Endothelial cell of umbilical vein (primary cell): ENCODE measurements at regions not wholly inside any gene's neighbourhood (a gene's known extent, or its start where the extent isn't known, plus 50 kb on each side); places are given as distances from the start of the nearest gene placed in this dataset.

Source experiments
- BruUV-seq: library from RNA; stranded (reverse); fragments of 400-500 nt; replicated peaks from 2 replicates; lab custom pipeline; 2021; lab: Mats Ljungman, UMichigan
- CTCF ChIA-PET: fragments of 300-600, 350-600 bp; sonication (Branson Sonifier 250); formaldehyde crosslinking; loops from one replicate; lab custom pipeline; 2021; ENCODE audit warnings: antibody characterized with exemption, inconsistent platforms; lab: Charles Lee
- POLR2A ChIA-PET: fragments of 300-600, 350-600 bp; sonication (Branson Sonifier 250); formaldehyde crosslinking; loops from one replicate; lab custom pipeline; 2021; ENCODE audit warnings: antibody characterized with exemption, inconsistent platforms; lab: Charles Lee
- DNase-seq: peaks from one replicate; pipeline ENCODE4 v3.0.0-alpha.2; 2011; ENCODE audit warnings: low read depth, low spot score
- FAIRE-seq: peaks from 2 replicates; lab custom pipeline; 2011; peaks lifted over from hg19 to GRCh38; lab: Jason Lieb, UNC
- H2AFZ ChIP-seq: 2 replicates; pipeline ENCODE4 v1.6.0; 2012; ENCODE audit warnings: low read depth, low read length, control low read depth, inconsistent platforms
- H3K27ac ChIP-seq: 2 replicates; pipeline ENCODE4 v1.5.1; 2011; ENCODE audit warnings: low read depth, mild to moderate bottlenecking, control low read depth, low read length, moderate library complexity; ENCODE audit not compliant: insufficient read depth
- H3K27me3 ChIP-seq, 2 experiments: 2 replicates each; pipeline versions ENCODE4 v1.6.0 to v1.6.1; 2011; ENCODE audit warnings: low read length in 2 of 2, mixed read lengths in 1 of 2; ENCODE audit not compliant: control insufficient read depth in 2 of 2, insufficient read depth in 2 of 2
- H3K36me3 ChIP-seq, 2 experiments: 2 replicates in 1 of 2; 3 replicates in 1 of 2; pipeline ENCODE4 v1.5.1; 2011; ENCODE audit warnings: low read length in 2 of 2, mild to moderate bottlenecking in 1 of 2, moderate library complexity in 1 of 2; ENCODE audit not compliant: control insufficient read depth in 2 of 2, insufficient read depth in 2 of 2; ENCODE audit errors: extremely low read depth in 1 of 2
- H3K4me1 ChIP-seq: 3 replicates; pipeline ENCODE4 v1.5.1; 2011; ENCODE audit warnings: mild to moderate bottlenecking, low read length; ENCODE audit not compliant: control insufficient read depth, insufficient read depth; ENCODE audit errors: extremely low read depth
- H3K4me2 ChIP-seq: 2 replicates; pipeline ENCODE4 v1.6.1; 2011; ENCODE audit warnings: low read length, control low read depth, mixed read lengths; ENCODE audit not compliant: insufficient read depth
- H3K4me3 ChIP-seq, 3 experiments: fragments of 200-600 bp in 1 of 3; sonication (generic), shearing (Covaris generic) in 1 of 3; replicated peaks in 1 of 3; 2 replicates each; pipeline ENCODE4 v1.5.1; 2011 to 2016; ENCODE audit warnings: control low read depth in 3 of 3, low read length in 3 of 3, mild to moderate bottlenecking in 2 of 3, inconsistent platforms in 1 of 3, low read depth in 1 of 3, moderate library complexity in 1 of 3; ENCODE audit not compliant: insufficient read depth in 1 of 3
- H3K79me2 ChIP-seq: 2 replicates; pipeline ENCODE4 v1.6.0; 2012; ENCODE audit warnings: low read length, inconsistent platforms; ENCODE audit not compliant: control insufficient read depth, insufficient read depth
- H3K9ac ChIP-seq: replicated peaks from 2 replicates; pipeline ENCODE3; 2011; ENCODE audit warnings: low read length, control low read depth; ENCODE audit not compliant: insufficient read depth; ENCODE audit errors: extremely low read depth
- H3K9me1 ChIP-seq: replicated peaks from 3 replicates; pipeline ENCODE4 v1.6.0; 2011; ENCODE audit warnings: mild to moderate bottlenecking, low read length; ENCODE audit not compliant: control insufficient read depth, insufficient read depth; ENCODE audit errors: extremely low read depth
- H3K9me3 ChIP-seq: replicated peaks from 2 replicates; pipeline ENCODE4 v1.5.1; 2012; ENCODE audit warnings: low read length, inconsistent platforms; ENCODE audit not compliant: control insufficient read depth, insufficient read depth
- H4K20me1 ChIP-seq: replicated peaks from 2 replicates; pipeline ENCODE3; 2011; ENCODE audit warnings: mild to moderate bottlenecking, low read length; ENCODE audit not compliant: control insufficient read depth, insufficient read depth; ENCODE audit errors: extremely low read depth
- CTCF ChIP-seq, 2 donors: IDR thresholded peaks; 1 replicate in 1 of 2; 2 replicates in 1 of 2; pipeline ENCODE4 v1.5.1; 2011; ENCODE audit warnings: low read length in 2 of 2, mild to moderate bottlenecking in 2 of 2, moderate library complexity in 2 of 2, control low read depth in 1 of 2, inconsistent platforms in 1 of 2, low read depth in 1 of 2; ENCODE audit not compliant: insufficient read depth in 1 of 2; ENCODE audit errors: extremely low read depth in 1 of 2
- EZH2 ChIP-seq: IDR thresholded peaks from 2 replicates; pipeline ENCODE4 v1.6.1; 2012; ENCODE audit warnings: borderline replicate concordance, low read depth, mild to moderate bottlenecking, moderate library complexity, low read length, inconsistent platforms; ENCODE audit not compliant: severe bottlenecking
- FOS ChIP-seq: IDR thresholded peaks from 2 replicates; pipeline ENCODE4 v1.6.1; 2011; ENCODE audit warnings: mild to moderate bottlenecking, low read length, moderate library complexity, borderline replicate concordance; ENCODE audit not compliant: insufficient read depth
- GATA2 ChIP-seq: IDR thresholded peaks from 2 replicates; pipeline ENCODE4 v1.7.0; 2011; ENCODE audit warnings: low read depth, mild to moderate bottlenecking, moderate library complexity, mixed read lengths, low read length; ENCODE audit not compliant: insufficient read length, insufficient read depth
- JUN ChIP-seq: IDR thresholded peaks from 2 replicates; pipeline ENCODE4 v1.6.1; 2011; ENCODE audit warnings: borderline replicate concordance, low read depth; ENCODE audit not compliant: insufficient read length, insufficient read depth
- MAX ChIP-seq: IDR thresholded peaks from 2 replicates; pipeline ENCODE4 v1.6.1; 2011; ENCODE audit not compliant: insufficient read depth, insufficient read length
- MYC ChIP-seq: IDR thresholded peaks from one replicate; pipeline ENCODE4 v1.6.1; 2011; ENCODE audit warnings: mild to moderate bottlenecking, low read depth, low read length
- POLR2A ChIP-seq: IDR thresholded peaks from 2 replicates; pipeline ENCODE4 v1.6.1; 2012; ENCODE audit warnings: low read depth, mild to moderate bottlenecking, control low read depth, low read length
- POLR2AphosphoS5 ChIP-seq: IDR thresholded peaks from 2 replicates; pipeline ENCODE4 v1.6.1; 2012; ENCODE audit warnings: low read depth, mild to moderate bottlenecking, control low read depth, low read length, moderate library complexity; ENCODE audit not compliant: insufficient read depth
- dilution Hi-C: fragments of 300-500 bp; cut with MboI; formaldehyde crosslinking; loops from one replicate; pipeline ENCODE4 v1.15.0; 2019; ENCODE audit warnings: low sequenced_read_pairs; ENCODE audit not compliant: extremely low pct_ligation_motif_present
- intact Hi-C: fragments of 100-400 bp; cut with micrococcal nuclease; formaldehyde crosslinking; loops from one replicate; pipeline ENCODE4 v1.10.0; 2022

GRCh38 chr5:14089198-14089597, 53.9 kb upstream of the TRIO start:
- DNase-seq (no peak), FAIRE-seq (no peak)
- no TSS peak for BruUV-seq
- ChIA-PET CTCF (interaction anchor here (0.8 kb wide), 1 partner anchor 101 kb away, joined by 3 read pairs; no protein-coding TSS in a partner anchor), POLR2A (interaction anchor here (0.6 kb wide), 1 partner anchor 15 kb away, joined by 3 read pairs; no protein-coding TSS in a partner anchor)
- H3K27me3 ChIP-seq, result peaks cover 3 to 17% of the 10 kb centered on the region in 2 experiments
- no peaks in the 10 kb centered on the region for H3K79me2 ChIP-seq
- no peak overlapping the region for H3K4me2 ChIP-seq
- no peaks in the 10 kb centered on the region for H4K20me1 ChIP-seq
- no peak overlapping the region for H3K4me3 ChIP-seq
- intact Hi-C loops, result no loop called here
- no peaks in the 10 kb centered on the region for H3K4me1 ChIP-seq
- H2AFZ ChIP-seq, result no peak overlapping the region
- TF ChIP-seq EZH2, result no peak
- no peak for TF ChIP-seq POLR2A
- no peak for TF ChIP-seq JUN
- no peak for TF ChIP-seq GATA2
- H3K36me3 ChIP-seq, result no peaks in the 10 kb centered on the region
- no peaks in the 10 kb centered on the region for H3K9me1 ChIP-seq
- dilution Hi-C loops, result no loop called here
- H3K27ac ChIP-seq, result no peak overlapping the region
- H3K9ac ChIP-seq, result no peak overlapping the region
- no peaks in the 10 kb centered on the region for H3K9me3 ChIP-seq

- Histone ChIP-seq H3K36me3 (no peaks in the 10 kb centered on the region), H3K4me2 (no peak overlapping the region), H3K27ac (no peak overlapping the region), H4K20me1 (no peaks in the 10 kb centered on the region), H2AFZ (no peak overlapping the region), H3K9me3 (no peaks in the 10 kb centered on the region), H3K9ac (no peak overlapping the region), H3K9me1 (no peaks in the 10 kb centered on the region), H3K79me2 (no peaks in the 10 kb centered on the region), H3K4me1 (no peaks in the 10 kb centered on the region), H3K4me3 (no peak overlapping the region), H3K27me3 (peaks cover 7 to 21% of the 10 kb centered on the region in 2 experiments)
- CTCF ChIA-PET, result no interaction called here
- no peak for TF ChIP-seq MYC
- no peak for TF ChIP-seq MAX
- TF ChIP-seq POLR2AphosphoS5, result no peak
- no peak for TF ChIP-seq GATA2
- no peak for TF ChIP-seq JUN
- TF ChIP-seq FOS, result no peak
- TF ChIP-seq POLR2A, result no peak
- TF ChIP-seq EZH2, result no peak
- no peak for TF ChIP-seq CTCF (IDR thresholded peaks at IDR 0.05; ENCODE audit: extremely low read depth in 1 of 2, insufficient read depth in 1 of 2, low read depth in 1 of 2, low read length in 2 of 2)
- no TSS peak for BruUV-seq
- no peak for DNase-seq
- no peak for FAIRE-seq
- POLR2A ChIA-PET, result no interaction called here
- dilution Hi-C loops (no loop called here), intact Hi-C loops (no loop called here)
These were observed 56.9 kb upstream of the TRIO start for GRCh38 chr5:14086261-14086660.
